IMR-90 (cell line): ENCODE measurements at regions not wholly inside any gene's neighbourhood (a gene's known extent, or its start where the extent isn't known, plus 50 kb on each side); places are given as distances from the start of the nearest gene placed in this dataset.

Experiments
- ATAC-seq: fragments of 200-7000 bp; cut with Tn5 transposase; 2 replicates; pipeline ENCODE4 v1.9.1; 2020; ENCODE audit warnings: low read depth, mild to moderate bottlenecking, moderate library complexity
- BruUV-seq: library from RNA; stranded (reverse); fragments of 400-500 nt; replicated peaks from 2 replicates; lab custom pipeline; 2021; lab: Mats Ljungman, UMichigan
- CTCF ChIA-PET: fragments of 300-600 bp; formaldehyde crosslinking; extraction: SDS; loops from one replicate; lab custom pipeline; 2021; ENCODE audit warnings: antibody characterized with exemption; lab: Yijun Ruan, JAX
- POLR2A ChIA-PET: fragments of 300-600 bp; sonication (Branson Sonifier 250); formaldehyde crosslinking; loops from one replicate; lab custom pipeline; 2022; ENCODE audit warnings: antibody characterized with exemption; ENCODE audit not compliant: unreplicated experiment; lab: Charles Lee
- DNase-seq: peaks from one replicate; pipeline ENCODE4 v3.0.0; 2013
- H2AFZ ChIP-seq: replicated peaks from 2 replicates; pipeline ENCODE3; 2013; ENCODE audit warnings: low read length, mild to moderate bottlenecking; ENCODE audit not compliant: poor library complexity
- H2AK5ac ChIP-seq: 2 replicates; pipeline ENCODE4 v1.6.1; 2013; ENCODE audit warnings: low read depth, low read length, inconsistent platforms
- H2AK9ac ChIP-seq: replicated peaks from 2 replicates; pipeline ENCODE3; 2013; ENCODE audit warnings: mild to moderate bottlenecking, low read depth, low read length, moderate library complexity; ENCODE audit not compliant: poor library complexity
- H2BK120ac ChIP-seq: 2 replicates; pipeline ENCODE4 v1.6.1; 2013; ENCODE audit warnings: low read depth, low read length, inconsistent platforms
- H2BK15ac ChIP-seq: 3 replicates; pipeline ENCODE4 v1.6.1; 2013; ENCODE audit warnings: low read depth, low read length, inconsistent platforms
- H2BK20ac ChIP-seq: 2 replicates; pipeline ENCODE4 v1.6.1; 2013; ENCODE audit warnings: low read depth, mild to moderate bottlenecking, inconsistent platforms, low read length, moderate library complexity
- H2BK5ac ChIP-seq: 2 replicates; pipeline ENCODE4 v1.6.1; 2013; ENCODE audit warnings: mild to moderate bottlenecking, low read depth, low read length, inconsistent platforms; ENCODE audit not compliant: poor library complexity, severe bottlenecking
- H3K14ac ChIP-seq: replicated peaks from 2 replicates; pipeline ENCODE4 v1.6.1; 2013; ENCODE audit warnings: low read depth, low read length, inconsistent platforms
- H3K18ac ChIP-seq: 2 replicates; pipeline ENCODE4 v1.6.1; 2013; ENCODE audit warnings: low read depth, low read length, control low read depth
- H3K23ac ChIP-seq: 2 replicates; pipeline ENCODE4 v1.6.1; 2013; ENCODE audit warnings: low read depth, low read length, inconsistent platforms
- H3K27ac ChIP-seq: 2 replicates; pipeline ENCODE4 v1.5.1; 2013; ENCODE audit warnings: mild to moderate bottlenecking, control low read depth, low read length; ENCODE audit not compliant: insufficient read depth
- H3K27me3 ChIP-seq: 2 replicates; pipeline ENCODE4 v1.6.1; 2013; ENCODE audit warnings: low read length; ENCODE audit not compliant: control insufficient read depth, insufficient read depth
- H3K36me3 ChIP-seq: 2 replicates; pipeline ENCODE4 v1.6.1; 2013; ENCODE audit warnings: low read length, mixed read lengths; ENCODE audit not compliant: control insufficient read depth, insufficient read depth
- H3K4ac ChIP-seq: 2 replicates; pipeline ENCODE4 v1.6.1; 2013; ENCODE audit warnings: low read depth, low read length, inconsistent platforms
- H3K4me1 ChIP-seq: 2 replicates; pipeline ENCODE4 v1.6.1; 2013; ENCODE audit warnings: low read length, mixed read lengths; ENCODE audit not compliant: control insufficient read depth, insufficient read depth
- H3K4me2 ChIP-seq: 2 replicates; pipeline ENCODE4 v1.6.1; 2013; ENCODE audit warnings: low read depth, mild to moderate bottlenecking, control low read depth, low read length, moderate library complexity
- H3K4me3 ChIP-seq: 2 replicates; pipeline ENCODE4 v1.5.1; 2013; ENCODE audit warnings: low read depth, mild to moderate bottlenecking, control low read depth, low read length, moderate library complexity; ENCODE audit not compliant: insufficient read depth
- H3K56ac ChIP-seq: 2 replicates; pipeline ENCODE4 v1.6.1; 2013; ENCODE audit warnings: low read length, inconsistent platforms; ENCODE audit not compliant: insufficient read depth; ENCODE audit errors: extremely low read depth
- H3K79me1 ChIP-seq, 2 experiments: 2 replicates each; pipeline ENCODE4 v1.6.1; 2013; ENCODE audit warnings: low read length in 2 of 2, inconsistent platforms in 1 of 2, low read depth in 1 of 2
- H3K9ac ChIP-seq: 2 replicates; pipeline ENCODE4 v1.6.1; 2013; ENCODE audit warnings: low read depth, low read length, control low read depth
- H3K9me1 ChIP-seq: 2 replicates; pipeline ENCODE4 v1.6.1; 2013; ENCODE audit warnings: low read length, inconsistent platforms; ENCODE audit not compliant: insufficient read depth
- H3K9me3 ChIP-seq: 2 replicates; pipeline ENCODE4 v1.6.1; 2013; ENCODE audit warnings: low read length; ENCODE audit not compliant: control insufficient read depth, insufficient read depth
- H4K20me1 ChIP-seq: 2 replicates; pipeline ENCODE4 v1.6.1; 2013; ENCODE audit warnings: low read length, inconsistent platforms; ENCODE audit not compliant: insufficient read depth
- H4K5ac ChIP-seq: 2 replicates; pipeline ENCODE4 v1.6.1; 2013; ENCODE audit warnings: mild to moderate bottlenecking, low read depth, low read length, control low read depth
- H4K8ac ChIP-seq, 2 experiments: 2 replicates each; pipeline ENCODE4 v1.6.1; 2013; ENCODE audit warnings: low read depth in 2 of 2, low read length in 2 of 2, control low read depth in 1 of 2, inconsistent platforms in 1 of 2
- H4K91ac ChIP-seq: 2 replicates; pipeline ENCODE4 v1.6.1; 2013; ENCODE audit warnings: low read depth, low read length, inconsistent platforms; ENCODE audit not compliant: insufficient read depth
- BHLHE40 ChIP-seq: fragments of 150-350 bp; IDR thresholded peaks from 2 replicates; pipeline ENCODE4 v1.6.1; 2016; ENCODE audit warnings: mild to moderate bottlenecking, low read depth, low read length
- CEBPB ChIP-seq: IDR thresholded peaks from 2 replicates; pipeline ENCODE4 v1.6.1; 2012; ENCODE audit warnings: low read depth, low read length, improper control_type of control experiment
- CHD1 ChIP-seq: IDR thresholded peaks from 2 replicates; pipeline ENCODE4 v1.6.1; 2012; ENCODE audit warnings: low read depth, low read length, improper control_type of control experiment
- FOS ChIP-seq: fragments of 150-350 bp; IDR thresholded peaks from 2 replicates; pipeline ENCODE4 v1.6.1; 2016; ENCODE audit warnings: low read depth, low read length
- MAFK ChIP-seq: IDR thresholded peaks from 2 replicates; pipeline ENCODE4 v1.6.1; 2012; ENCODE audit warnings: low read depth, low read length, improper control_type of control experiment
- MXI1 ChIP-seq: IDR thresholded peaks from 2 replicates; pipeline ENCODE4 v1.6.1; 2012; ENCODE audit warnings: low read depth, mild to moderate bottlenecking, low read length, moderate library complexity, borderline replicate concordance
- RFX5 ChIP-seq: IDR thresholded peaks from 2 replicates; pipeline ENCODE4 v1.8.0; 2012; ENCODE audit warnings: low read depth, mild to moderate bottlenecking, low read length, moderate library complexity
- SMC3 ChIP-seq: fragments of 150-350 bp; IDR thresholded peaks from 2 replicates; pipeline ENCODE4 v1.6.1; 2016; ENCODE audit warnings: low read depth, mild to moderate bottlenecking, antibody characterized with exemption, low read length, moderate library complexity
- USF2 ChIP-seq: fragments of 150-350 bp; IDR thresholded peaks from 2 replicates; pipeline ENCODE4 v1.6.1; 2017; ENCODE audit warnings: mild to moderate bottlenecking, antibody characterized with exemption, low read length, low read depth
- WGBS, 2 experiments: methylation state at CpG; one replicate each; pipeline versions ENCODE4 v1.1.5 to v1.1.7; 2013; ENCODE audit warnings: missing lambda C conversion rate in 2 of 2; ENCODE audit not compliant: insufficient read length in 1 of 2; ENCODE audit errors: extremely low coverage in 2 of 2; 5-methylcytosine and 5-hydroxymethylcytosine counted together
- dilution Hi-C: fragments of 300-500 bp; cut with HindIII; formaldehyde crosslinking; loops from one replicate; pipeline ENCODE4 v1.14.3; 2018; ENCODE audit warnings: low sequenced_read_pairs; ENCODE audit not compliant: unreplicated experiment
- in situ Hi-C: fragments of 300-500 bp; cut with MboI; formaldehyde crosslinking; loops from 3 replicates; pipeline ENCODE4 v1.14.3; 2019; ENCODE audit warnings: low sequenced_read_pairs, inconsistent platforms, mixed read lengths
- intact Hi-C: fragments of 100-400 bp; cut with micrococcal nuclease; formaldehyde crosslinking; loops from 2 replicates; pipeline ENCODE4 v1.10.0; 2022

- no peak overlapping the region for H4K8ac ChIP-seq
- no peak overlapping the region for H3K9ac ChIP-seq
- no peak overlapping the region for H2BK5ac ChIP-seq
- H2BK15ac ChIP-seq = no peak overlapping the region
- H3K4me2 ChIP-seq = no peak overlapping the region
- no peak overlapping the region for H3K4me3 ChIP-seq
- no peak overlapping the region for H3K18ac ChIP-seq
- H4K20me1 ChIP-seq = no peaks in the 10 kb centered on the region
- no peak overlapping the region for H3K4ac ChIP-seq
- no TSS peak for BruUV-seq
- H3K36me3 ChIP-seq = no peaks in the 10 kb centered on the region
- H2AK9ac ChIP-seq = no peak overlapping the region
- H3K27ac ChIP-seq = no peak overlapping the region
- no peaks in the 10 kb centered on the region for H3K9me3 ChIP-seq
- DNase-seq = peak; percentile 2
- no peaks in the 10 kb centered on the region for H3K4me1 ChIP-seq
- H3K9me1 ChIP-seq = no peaks in the 10 kb centered on the region
- no peak overlapping the region for H3K14ac ChIP-seq
- intact Hi-C loops (no loop called here), dilution Hi-C loops (no loop called here), in situ Hi-C loops (no loop called here)
- H2AFZ ChIP-seq = no peak overlapping the region
- no peak overlapping the region for H2AK5ac ChIP-seq
- no peak overlapping the region for H2BK20ac ChIP-seq
- CTCF ChIA-PET = no interaction called here
- H4K5ac ChIP-seq = no peak overlapping the region
- no peak overlapping the region for H3K23ac ChIP-seq
- no peak for TF ChIP-seq MAFK
- TF ChIP-seq USF2 = no peak
- no peak for TF ChIP-seq FOS
- TF ChIP-seq BHLHE40 = no peak
- no peak for TF ChIP-seq RFX5
- TF ChIP-seq SMC3 = no peak
- TF ChIP-seq MXI1 = no peak
- TF ChIP-seq CHD1 = no peak
- TF ChIP-seq CEBPB = no peak
- no peak for ATAC-seq
- WGBS, 2 experiments = 20% methylated on average over 1 of the region's 7 CpGs; no CpG with 5 or more reads in 1 of the 2 experiments
- H2BK120ac ChIP-seq = no peak overlapping the region
- H3K27me3 ChIP-seq = no peaks in the 10 kb centered on the region
- H3K56ac ChIP-seq = no peak overlapping the region
- no peak overlapping the region for H4K91ac ChIP-seq
- no peaks in the 10 kb centered on the region for H3K79me1 ChIP-seq
- POLR2A ChIA-PET = no interaction called here
Observed at GRCh38 chr12:67034110-67034879, 234.9 kb upstream of the CAND1 start.
